Fibroblast of skin of back (primary cell): ENCODE measurements at regions not wholly inside any gene's neighbourhood (a gene's known extent, or its start where the extent isn't known, plus 50 kb on each side); places are given as distances from the start of the nearest gene placed in this dataset.
"Not testable (repeated sequence)": the region's sequence is repeated elsewhere in the genome, so short reads cannot be mapped to it uniquely, and the experiment has no call there.

Source experiments
- DNase-seq: peaks from one replicate; pipeline ENCODE4 v3.0.0-alpha.2; 2013

DNA sequence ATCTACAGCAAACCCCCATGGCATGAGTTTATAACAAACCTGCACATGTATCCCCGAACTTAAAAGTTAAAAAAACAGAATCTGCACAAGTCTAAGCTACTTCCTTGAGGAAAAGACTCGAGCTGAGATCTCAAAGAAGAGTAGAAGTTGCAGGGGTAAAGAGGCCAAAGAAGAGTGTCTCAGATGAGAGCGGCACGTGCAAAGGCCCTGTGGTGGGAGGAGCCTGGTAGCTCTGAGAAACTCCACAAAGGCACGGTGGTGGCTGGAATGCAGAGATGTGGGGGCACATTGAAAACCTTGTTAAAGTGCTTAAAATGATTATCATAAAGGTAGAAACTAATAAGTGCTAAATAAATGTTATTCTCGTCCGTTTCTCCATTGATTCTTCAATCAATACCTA, 103.2 kb upstream of the GRK3 start:
- DNase-seq: no peak

- DNase-seq: peak; percentile 68
Measured at GRCh38 chr22:25462474-25463346, 101.8 kb upstream of the GRK3 start.

- not testable (repeated sequence) for DNase-seq
Measured at GRCh38 chr22:25463347-25463628, 101.2 kb upstream of the GRK3 start.

DNA sequence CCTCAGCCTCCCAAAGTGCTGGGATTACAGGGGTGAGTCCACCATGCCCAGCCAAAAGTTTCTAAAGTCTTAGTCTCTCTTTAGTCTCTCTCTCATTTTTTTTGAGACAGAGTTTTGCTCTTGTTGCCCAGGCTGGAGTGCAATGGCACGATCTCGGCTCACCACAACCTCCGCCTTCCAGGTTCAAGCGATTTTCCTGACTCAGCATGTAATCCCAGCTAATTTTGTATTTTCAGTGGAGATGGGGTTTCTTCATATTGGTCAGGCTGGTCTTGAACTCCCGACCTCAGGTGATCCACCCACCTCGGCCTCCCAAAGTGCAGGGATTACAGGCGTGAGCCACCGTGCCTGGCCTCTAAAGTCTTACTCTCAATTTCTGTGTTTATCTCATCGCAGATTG, 100.1 kb upstream of the GRK3 start:
- not testable (repeated sequence) for DNase-seq

- DNase-seq: no peak
Measured at GRCh38 chr22:25465949-25466348, 98.5 kb upstream of the GRK3 start.

DNA sequence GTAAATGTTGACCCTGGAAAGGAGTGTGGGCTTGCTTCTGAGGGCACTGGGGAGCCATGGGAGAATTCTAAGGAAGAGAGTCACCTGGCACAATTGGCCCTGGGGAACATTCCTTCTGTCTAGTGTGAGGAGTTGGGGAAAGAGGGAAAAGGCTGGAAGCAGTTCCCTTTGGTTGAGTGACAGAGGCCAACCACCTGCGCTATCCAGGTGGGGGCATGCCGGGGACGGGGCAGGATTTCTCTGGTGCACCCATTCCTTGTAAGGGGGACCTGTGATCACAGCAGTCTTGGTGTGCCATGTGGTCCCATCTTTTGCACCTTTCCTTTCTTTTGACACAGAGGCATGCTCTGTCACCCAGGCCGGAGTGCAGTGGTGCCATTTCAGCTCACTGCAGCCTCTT, 92.1 kb upstream of the GRK3 start:
- DNase-seq: no peak

DNA sequence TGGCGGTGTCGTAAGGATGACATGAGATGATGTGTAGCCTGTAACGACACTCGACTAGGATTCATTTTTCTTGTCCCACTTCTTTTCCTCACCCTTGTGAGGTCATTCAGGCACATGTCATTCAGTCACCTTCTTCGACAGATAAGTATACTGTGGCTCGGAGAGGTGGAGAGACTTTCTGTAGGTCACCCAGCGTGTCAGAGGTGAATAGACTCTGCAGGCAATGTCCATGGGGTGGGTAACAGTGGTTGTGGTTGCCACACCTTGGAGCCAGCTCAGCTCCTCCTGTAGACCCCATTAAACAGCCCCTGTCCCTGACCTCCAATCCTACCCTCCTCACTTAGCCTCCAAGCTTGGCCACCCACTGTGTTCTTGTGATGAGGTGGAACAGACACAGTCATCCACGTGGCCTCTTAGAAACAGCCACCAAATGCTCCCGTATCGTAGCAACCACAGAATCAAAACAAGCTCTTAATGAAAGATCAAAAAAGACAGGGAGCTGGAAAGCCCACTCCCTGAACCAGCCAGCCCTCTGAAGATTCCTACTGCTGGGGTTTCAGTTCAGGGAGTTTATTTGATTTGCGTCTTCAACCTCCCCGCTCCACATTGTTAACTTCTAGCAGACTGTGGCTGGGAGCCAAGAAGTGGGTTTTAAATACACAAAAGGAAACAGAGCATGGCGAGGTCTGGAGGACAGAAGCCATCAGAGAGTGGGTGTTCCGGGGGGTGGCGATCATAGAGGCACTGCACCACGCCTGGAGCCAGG, 89.0 kb upstream of the GRK3 start:
- peak; percentile 60 for DNase-seq

GRCh38 chr22:25477358-25477757, 87.1 kb upstream of the GRK3 start:
- DNase-seq: no peak

DNA sequence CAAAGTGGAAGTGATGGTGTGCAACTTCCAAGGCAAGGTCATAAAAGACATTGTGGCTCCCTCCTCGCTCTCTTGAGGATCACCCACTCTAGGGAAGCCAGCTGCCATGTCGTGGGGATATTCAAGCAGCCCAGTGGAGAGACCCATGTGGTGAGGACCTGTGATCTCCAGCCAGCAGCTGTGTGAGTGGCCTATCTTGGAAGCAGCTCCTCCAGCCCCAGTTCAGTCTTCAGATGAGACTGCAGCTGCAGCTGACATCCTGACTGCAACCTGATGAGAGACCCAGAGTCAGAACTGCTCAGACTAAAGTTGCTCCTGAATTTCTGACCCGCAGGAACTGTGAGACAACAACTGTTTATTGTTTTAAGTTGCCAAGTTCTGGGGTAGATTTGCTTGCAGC, 86.4 kb upstream of the GRK3 start:
- no peak for DNase-seq

DNA sequence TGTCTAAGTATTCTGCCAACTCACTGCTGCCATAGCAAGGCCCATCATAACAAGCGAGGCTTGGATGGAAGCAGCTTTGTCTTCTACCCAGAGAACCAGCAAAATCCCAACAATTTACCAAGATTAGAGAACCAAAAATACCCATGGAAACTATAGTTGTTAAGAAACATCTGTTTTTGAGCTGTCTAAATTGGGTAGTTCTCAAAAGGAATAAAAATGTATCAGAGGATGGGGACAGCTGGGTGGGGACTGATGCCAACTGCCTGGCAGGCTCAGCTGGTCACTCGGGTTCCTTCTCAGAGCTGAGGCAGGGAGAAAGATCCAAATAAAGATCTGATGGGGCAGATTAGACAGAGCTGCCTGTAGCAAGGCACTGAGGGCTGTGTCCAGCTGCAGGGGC, 85.9 kb upstream of the GRK3 start:
- DNase-seq: no peak

DNA sequence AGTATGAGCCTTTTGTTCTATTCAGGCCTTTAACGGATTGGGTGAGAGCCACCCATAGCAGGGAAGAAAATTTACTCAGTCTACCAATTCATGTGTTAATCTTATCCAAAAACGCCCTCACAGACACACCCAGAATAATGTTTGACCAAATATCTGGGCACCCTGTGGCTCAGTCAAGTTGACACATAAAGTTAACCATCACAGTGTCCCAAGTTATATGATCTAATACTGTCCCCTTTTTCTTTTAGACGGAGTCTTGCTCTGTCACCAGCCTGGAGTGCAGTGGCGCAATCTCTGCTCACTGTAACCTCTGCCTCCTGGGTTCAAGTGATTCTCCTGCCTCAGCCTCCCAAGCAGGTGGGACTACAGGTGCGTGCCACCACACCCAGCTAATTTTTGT, 83.6 kb upstream of the GRK3 start:
- not testable (repeated sequence) for DNase-seq

GRCh38 chr22:25482091-25482760, 82.2 kb upstream of the GRK3 start:
- DNase-seq: no peak

DNA sequence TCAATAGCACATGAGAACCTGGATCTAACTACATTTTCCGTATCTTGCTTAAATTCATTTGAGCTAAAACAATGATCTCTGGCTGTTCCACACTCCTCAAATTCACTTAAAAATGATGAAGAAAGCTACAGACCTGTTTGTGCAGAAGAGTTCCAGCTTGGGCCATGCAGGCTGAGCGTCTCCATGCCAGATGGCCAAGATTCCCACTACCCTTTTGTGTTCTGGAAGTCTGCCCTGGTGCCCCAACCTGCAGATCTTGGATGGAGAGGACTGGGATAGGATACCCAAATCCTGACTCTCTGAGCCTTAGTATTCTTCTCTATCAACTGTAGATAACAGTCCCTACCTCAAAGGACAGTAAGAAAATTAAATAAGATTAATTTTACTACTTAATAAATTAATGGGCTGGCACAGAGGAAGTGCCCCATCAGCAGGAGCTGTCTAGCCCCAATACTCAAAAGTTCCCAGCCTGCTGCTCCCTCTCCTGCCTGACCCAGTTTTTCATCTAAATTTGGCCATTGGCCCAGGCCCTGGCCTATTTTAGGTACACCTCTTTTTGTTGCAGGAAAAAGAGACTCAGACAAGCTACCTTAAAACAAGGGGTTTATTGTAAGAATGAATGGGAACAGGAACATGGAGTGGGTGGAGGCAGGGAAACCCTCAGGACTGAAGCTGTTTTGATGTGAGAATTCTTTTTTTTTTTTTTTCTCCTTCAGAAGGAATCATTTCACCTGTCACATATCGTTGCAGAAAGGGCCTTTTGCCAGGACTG, 81.4 kb upstream of the GRK3 start:
- DNase-seq: no peak

GRCh38 chr22:25483931-25484330, 80.5 kb upstream of the GRK3 start:
- no peak for DNase-seq

DNA sequence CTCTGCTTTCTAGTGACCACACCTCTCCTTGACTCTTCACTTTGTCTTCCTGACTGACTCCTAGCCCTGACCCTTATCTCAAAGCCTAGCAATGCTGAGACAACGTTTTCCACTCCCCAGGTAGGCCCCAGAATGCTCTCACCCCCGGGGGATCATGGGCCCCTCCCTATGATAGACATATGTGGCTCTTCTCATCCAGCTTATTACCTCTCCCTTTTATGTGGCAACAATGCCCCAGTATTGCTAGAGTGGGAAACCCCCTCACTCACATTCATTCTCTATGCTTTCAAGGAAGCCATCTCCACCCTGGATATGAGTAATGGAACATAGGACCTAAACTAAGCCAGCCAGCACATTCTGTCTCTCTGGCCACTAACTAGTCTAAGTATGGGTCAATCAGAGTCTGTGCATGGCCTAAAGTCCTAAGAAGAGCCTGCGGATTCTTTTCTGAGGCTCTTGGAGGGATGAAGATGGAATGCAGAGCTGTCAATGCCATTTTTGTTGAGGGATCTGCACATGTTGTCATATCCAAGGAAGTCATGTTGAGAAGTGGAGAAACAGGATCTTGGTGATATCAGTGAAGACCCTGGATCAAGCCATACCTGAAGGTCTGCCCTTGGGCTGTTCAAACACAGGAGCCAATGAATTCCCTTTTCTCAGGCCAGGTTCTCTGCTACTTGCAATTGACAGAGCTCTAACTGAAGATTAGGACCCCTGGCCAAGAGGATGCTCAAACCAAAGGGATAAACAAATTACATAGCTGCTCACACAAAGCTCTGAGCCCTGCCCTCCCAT, 79.8 kb upstream of the GRK3 start:
- DNase-seq: no peak

DNA sequence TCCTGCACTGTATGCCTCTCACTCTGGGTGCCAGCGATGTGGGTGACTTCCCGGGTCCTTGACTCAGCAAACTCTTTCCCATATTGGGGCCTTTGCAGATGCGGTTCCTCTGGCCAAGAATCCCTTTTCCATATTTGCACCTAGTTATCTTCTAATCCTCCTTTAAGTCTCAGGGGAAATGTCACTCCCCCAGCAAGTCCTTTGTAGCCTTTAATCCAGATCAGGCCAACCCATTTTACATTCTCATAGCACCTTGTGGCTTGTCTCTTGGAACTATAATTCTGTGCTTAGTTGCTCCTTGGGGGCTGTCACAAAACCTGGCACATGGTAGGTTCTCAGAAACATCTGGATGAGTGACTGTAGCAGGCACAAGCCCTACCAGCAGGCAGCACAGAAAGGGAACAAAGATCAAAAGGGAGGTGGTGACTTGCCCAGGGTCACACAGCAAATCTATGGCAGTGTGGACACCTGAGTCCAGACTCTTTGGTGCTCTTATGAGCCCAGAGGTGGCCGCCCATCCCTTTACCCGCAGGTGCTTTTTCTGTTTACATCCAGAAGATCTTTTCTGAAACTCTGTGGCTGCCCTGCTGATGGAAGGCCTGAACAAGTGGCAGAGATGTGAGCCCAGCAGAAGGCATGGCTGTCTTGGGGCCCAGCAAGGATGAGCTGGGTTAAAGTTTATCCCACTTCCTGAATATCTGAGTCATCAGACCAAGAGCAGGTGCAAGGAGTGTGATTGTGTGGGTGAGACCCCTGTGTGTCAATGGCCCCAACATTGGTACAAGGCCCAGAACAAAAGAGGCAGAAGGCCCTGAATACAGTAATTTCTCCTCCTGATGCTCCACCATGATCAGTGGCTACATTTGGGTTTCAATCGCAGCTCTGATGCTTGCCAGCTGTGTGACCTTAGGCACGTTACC, 78.6 kb upstream of the GRK3 start:
- DNase-seq: no peak

GRCh38 chr22:25487508-25487907, 77.0 kb upstream of the GRK3 start:
- no peak for DNase-seq

GRCh38 chr22:25488244-25489020, 76.0 kb upstream of the GRK3 start:
- DNase-seq: peak; percentile 77

GRCh38 chr22:25489947-25490346, 74.5 kb upstream of the GRK3 start:
- DNase-seq: no peak

GRCh38 chr22:25490896-25491295, 73.6 kb upstream of the GRK3 start:
- no peak for DNase-seq
